NCI-H1092 (cell line): ENCODE measurements at regions not wholly inside any gene's neighbourhood (a gene's known extent, or its start where the extent isn't known, plus 50 kb on each side); places are given as distances from the start of the nearest gene placed in this dataset.
A peak's percentile ranks its signal among the peaks of the same experiment; 100 is the strongest.

Experiments used
- DNase-seq: peaks from one replicate; lab custom pipeline; 2025; lab: John Stamatoyannopoulos, UW

GRCh38 chr4:159444678-159445077 is 341.8 kb downstream of the RAPGEF2 start:
- DNase-seq, result no peak

DNA sequence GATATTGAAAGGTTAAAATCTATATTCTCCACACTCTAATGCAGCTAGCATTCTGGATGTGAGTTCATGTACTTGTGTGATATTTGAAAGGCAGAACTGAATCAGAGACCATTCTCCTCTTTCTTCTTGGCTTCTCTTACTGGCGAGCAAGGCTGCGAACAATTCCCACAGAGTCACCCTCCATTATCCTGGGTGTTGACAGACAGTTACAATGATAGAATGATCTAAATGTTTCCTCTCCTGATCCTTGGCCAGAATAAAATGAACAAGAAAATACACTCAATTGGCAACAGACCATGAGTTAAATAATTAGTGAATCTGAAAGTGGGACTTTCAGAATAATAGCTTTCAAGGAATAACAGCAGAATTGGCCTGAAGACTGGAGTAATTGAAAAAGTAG is 342.8 kb downstream of the RAPGEF2 start:
- DNase-seq, result no peak

GRCh38 chr4:159446266-159446976 is 343.5 kb downstream of the RAPGEF2 start:
- peak; percentile 47 for DNase-seq

- DNase-seq, result no peak
Measured at GRCh38 chr4:159447296-159447695, 344.4 kb downstream of the RAPGEF2 start.

DNA sequence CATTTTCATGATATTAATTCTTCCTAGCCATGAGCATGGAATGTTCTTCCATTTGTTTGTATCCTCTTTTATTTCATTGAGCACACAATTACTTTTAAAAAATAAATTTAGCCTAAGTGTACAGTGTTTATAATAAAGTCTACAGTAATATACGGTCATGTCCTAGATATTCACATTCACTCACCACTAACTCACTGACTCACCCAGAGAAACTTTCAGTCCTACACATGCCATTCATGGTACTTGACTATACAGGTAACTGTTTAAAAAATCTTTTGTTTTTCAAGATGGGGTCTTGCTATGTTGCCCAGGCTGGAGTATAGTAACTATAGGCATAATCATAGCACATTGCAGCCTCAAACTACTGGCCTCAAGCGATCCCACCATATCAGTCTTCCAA is 348.1 kb downstream of the RAPGEF2 start:
- DNase-seq, result no peak

- DNase-seq, result no peak
Measured at GRCh38 chr4:159455675-159456237, 352.9 kb downstream of the RAPGEF2 start.

- no peak for DNase-seq
Measured at GRCh38 chr4:159460371-159460770, 357.5 kb downstream of the RAPGEF2 start.

DNA sequence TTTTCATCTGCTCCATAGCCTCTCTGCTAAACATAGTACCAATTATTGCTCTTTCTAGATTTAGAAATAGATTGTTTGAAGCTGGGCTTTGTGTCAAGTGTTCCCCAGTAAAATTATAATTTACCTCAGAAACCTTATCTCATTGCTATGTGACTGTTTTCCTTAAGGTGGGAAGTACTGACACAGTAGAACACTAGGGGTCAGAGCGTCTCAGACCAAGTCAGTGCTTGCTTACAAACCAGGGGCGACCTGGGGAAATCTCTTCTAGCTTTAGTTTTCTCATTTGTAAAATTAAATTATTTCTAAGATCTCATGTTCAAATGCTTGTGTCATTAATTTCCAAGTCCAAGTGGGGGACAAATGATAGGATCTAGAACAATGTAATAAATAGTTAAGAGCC is 360.4 kb downstream of the RAPGEF2 start:
- no peak for DNase-seq

GRCh38 chr4:159464302-159464701 is 361.4 kb downstream of the RAPGEF2 start:
- DNase-seq, result no peak

DNA sequence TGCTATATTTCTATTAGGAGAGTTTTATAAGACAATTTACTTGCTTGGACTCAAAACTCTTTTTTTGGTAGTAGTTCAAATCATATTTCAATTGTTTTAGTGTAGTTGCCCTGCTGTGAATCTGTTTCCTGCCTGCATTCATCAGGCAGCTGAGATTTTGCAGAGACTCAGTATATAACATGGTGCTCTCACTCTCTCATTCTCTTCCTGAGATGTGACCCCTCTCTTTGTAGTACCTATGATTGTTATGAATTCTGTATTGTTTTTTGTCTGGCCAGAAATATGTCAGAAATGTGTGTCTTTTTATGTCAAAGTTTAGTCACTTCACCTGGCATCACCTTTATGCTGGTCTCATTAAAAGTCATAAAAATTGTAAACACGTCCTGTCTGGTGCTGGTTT is 374.0 kb downstream of the RAPGEF2 start:
- DNase-seq, result no peak

GRCh38 chr4:159480826-159481225 is 377.9 kb downstream of the RAPGEF2 start:
- DNase-seq, result no peak

GRCh38 chr4:159481936-159482335 is 379.1 kb downstream of the RAPGEF2 start:
- no peak for DNase-seq

DNA sequence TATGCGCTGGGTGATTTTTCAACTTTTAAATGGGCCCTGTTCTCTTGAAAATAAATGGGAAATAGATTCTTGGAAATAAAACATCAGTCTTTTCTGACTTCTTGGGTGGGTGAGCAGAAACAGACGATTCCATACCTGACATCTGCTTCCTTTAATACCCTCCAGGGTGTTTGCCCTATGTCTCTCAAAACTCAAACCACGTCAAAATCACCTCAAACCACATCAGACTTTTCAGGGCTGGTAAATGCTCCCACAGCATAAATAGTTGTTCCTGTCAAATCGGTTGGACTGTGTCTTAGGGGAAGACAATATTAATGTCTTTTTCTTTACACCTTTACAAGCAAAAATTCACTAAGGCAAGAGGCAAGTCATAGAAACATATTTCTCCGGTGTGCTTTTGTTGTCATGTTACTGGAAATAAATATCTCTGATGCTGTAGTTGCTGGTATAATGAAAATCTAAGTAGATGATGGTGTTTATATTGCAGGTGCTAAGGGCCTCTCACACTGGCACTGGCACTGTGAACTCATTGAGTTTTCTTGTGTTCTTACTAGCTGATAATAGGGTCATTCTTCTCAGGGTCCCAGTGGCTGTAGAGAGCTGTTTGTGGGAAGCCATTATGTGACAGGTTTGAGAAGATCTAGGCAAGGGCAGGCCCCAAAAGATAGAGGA is 380.4 kb downstream of the RAPGEF2 start:
- no peak for DNase-seq

DNA sequence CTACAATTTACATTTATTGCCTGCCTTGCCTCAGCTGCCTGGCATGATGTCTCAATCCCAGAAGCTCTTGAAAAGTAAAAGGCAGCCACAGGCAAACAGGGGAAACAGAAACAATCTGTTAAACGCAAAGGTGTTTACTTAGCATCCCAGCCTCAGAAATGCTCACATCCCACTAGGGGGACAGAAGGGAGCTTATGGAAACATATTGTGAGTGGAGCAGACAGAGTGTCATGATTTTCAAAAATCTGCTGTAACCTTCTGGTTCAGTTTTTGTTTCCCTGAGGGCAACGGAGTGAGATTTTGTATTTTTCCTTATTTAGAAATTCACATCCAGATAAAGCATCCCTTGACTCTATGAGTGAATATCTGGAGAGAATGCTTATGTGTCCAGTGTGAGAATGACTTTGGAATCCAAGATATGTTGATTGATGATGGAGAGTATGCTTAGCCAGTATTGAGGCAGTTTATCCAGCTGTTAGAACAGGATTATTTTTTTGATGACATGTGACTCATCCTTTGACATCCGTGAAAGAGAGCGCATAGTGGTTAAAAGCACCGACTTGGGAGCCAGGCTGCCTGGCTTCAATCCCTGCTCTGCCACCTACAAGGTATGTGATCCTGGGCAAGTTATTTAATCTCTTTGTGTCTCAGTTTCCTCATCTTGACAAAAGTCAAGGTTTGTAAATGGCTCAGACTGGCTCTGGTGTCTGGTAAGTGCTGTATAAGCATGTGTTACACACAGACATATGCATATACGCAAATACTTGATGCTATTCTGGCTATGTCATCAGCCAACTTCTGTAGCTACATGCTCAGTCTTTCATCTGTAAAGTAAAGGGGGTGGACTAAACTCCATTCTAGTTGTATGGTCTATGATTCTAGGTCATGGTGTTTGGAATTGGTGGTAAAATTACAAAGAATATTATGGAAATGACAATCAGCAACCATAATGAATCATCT is 381.2 kb downstream of the RAPGEF2 start:
- DNase-seq, result no peak

GRCh38 chr4:159484864-159485263 is 382.0 kb downstream of the RAPGEF2 start:
- no peak for DNase-seq

- peak; percentile 26 for DNase-seq
Measured at GRCh38 chr4:159487284-159487747, 384.4 kb downstream of the RAPGEF2 start.

DNA sequence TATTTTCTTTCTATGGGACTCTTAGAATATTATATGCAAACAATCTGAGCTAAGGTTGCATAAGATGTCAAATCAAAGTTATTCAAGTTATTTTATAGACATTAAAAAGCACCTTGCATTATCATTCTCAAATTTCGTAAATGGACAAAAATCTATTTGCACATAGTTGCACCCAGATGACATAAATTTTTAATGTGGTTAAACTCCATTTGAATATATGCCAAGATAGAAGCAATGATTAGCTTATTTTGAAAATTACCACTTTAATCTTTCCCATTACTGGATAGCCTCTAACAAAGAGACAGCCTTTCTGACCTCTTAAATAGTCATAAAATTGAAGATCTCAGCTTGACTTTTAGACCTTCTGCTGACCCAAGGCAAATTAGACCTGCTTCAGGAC is 386.8 kb downstream of the RAPGEF2 start:
- no peak for DNase-seq

DNA sequence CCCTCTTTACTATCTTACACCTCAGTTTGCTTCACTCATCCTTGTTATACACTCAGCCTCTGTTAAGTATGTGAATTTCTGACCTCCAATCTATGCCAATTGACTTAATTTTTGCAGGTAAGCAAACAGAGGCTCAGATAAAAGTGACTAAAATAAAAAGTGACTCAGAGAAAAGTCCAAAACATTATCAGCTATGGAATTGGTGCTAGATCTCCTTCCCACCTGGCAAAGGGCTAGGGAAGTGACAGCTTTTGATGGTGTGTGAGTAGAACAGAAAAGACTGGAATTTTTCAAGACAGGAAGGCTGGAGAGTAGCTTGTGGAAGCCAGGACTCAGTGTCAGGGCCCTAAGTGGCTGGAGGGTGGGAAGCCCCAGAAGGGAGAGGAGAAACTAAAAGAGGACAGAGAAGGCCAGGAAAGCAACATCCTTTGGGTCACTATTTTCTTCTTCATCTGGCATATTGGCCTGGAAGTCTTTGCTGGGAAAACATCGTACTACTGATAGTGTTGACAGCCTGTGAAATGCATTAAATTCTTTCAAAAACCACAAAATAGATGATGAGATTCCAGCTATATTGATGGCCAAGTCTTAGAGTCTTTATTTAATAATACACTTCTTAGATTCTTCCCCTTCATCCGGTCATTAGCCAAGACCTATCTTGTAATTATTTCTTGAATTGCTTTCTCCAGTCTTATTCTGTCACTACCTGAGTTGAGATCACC is 392.8 kb downstream of the RAPGEF2 start:
- DNase-seq, result no peak

GRCh38 chr4:159496248-159496647 is 393.4 kb downstream of the RAPGEF2 start:
- no peak for DNase-seq

GRCh38 chr4:159497936-159498335 is 395.1 kb downstream of the RAPGEF2 start:
- no peak for DNase-seq

DNA sequence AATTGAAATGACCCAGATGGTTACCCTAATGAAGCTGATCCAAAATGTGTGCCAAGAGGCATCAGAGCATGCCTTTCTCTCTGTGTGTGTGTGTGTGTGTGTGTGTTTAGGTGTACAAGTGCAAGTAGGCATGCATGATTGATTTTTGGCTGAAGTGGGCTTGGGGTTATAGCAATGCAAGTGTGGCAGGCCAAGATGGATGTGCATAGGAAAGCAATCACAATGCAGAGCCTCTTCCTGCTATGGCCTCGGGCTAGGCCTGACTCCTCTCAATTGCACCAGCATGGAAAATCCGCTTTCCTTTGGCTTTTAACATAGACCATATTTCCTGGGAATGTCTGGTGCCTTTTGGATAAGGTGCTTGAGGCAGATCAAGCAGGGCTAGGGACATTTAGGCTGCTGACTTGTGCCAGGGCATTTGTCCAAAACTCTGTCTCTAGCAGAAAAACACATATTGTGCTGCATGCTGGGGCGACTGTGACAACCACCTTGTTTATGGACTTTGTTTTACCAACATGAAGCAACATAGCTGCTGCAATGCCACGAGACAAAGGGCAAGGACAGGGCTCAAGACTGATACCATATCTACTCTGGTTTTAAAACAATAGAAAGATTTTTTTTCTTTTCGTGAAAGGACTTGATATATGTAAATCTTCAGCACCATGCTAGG is 395.7 kb downstream of the RAPGEF2 start:
- DNase-seq, result peak; percentile 51
